Endothelial cell of umbilical vein (primary cell): ENCODE measurements at regions not wholly inside any gene's neighbourhood (a gene's known extent, or its start where the extent isn't known, plus 50 kb on each side); places are given as distances from the start of the nearest gene placed in this dataset.

ENCODE experiments used
- BruUV-seq: library from RNA; stranded (reverse); fragments of 400-500 nt; replicated peaks from 2 replicates; lab custom pipeline; 2021; lab: Mats Ljungman, UMichigan
- CTCF ChIA-PET: fragments of 300-600, 350-600 bp; sonication (Branson Sonifier 250); formaldehyde crosslinking; loops from one replicate; lab custom pipeline; 2021; ENCODE audit warnings: antibody characterized with exemption, inconsistent platforms; lab: Charles Lee
- POLR2A ChIA-PET: fragments of 300-600, 350-600 bp; sonication (Branson Sonifier 250); formaldehyde crosslinking; loops from one replicate; lab custom pipeline; 2021; ENCODE audit warnings: antibody characterized with exemption, inconsistent platforms; lab: Charles Lee
- DNase-seq: peaks from one replicate; pipeline ENCODE4 v3.0.0-alpha.2; 2011; ENCODE audit warnings: low read depth, low spot score
- FAIRE-seq: peaks from 2 replicates; lab custom pipeline; 2011; peaks lifted over from hg19 to GRCh38; lab: Jason Lieb, UNC
- H2AFZ ChIP-seq: 2 replicates; pipeline ENCODE4 v1.6.0; 2012; ENCODE audit warnings: low read depth, low read length, control low read depth, inconsistent platforms
- H3K27ac ChIP-seq: 2 replicates; pipeline ENCODE4 v1.5.1; 2011; ENCODE audit warnings: low read depth, mild to moderate bottlenecking, control low read depth, low read length, moderate library complexity; ENCODE audit not compliant: insufficient read depth
- H3K27me3 ChIP-seq, 2 experiments: 2 replicates each; pipeline versions ENCODE4 v1.6.0 to v1.6.1; 2011; ENCODE audit warnings: low read length in 2 of 2, mixed read lengths in 1 of 2; ENCODE audit not compliant: control insufficient read depth in 2 of 2, insufficient read depth in 2 of 2
- H3K36me3 ChIP-seq, 2 experiments: 2 replicates in 1 of 2; 3 replicates in 1 of 2; pipeline ENCODE4 v1.5.1; 2011; ENCODE audit warnings: low read length in 2 of 2, mild to moderate bottlenecking in 1 of 2, moderate library complexity in 1 of 2; ENCODE audit not compliant: control insufficient read depth in 2 of 2, insufficient read depth in 2 of 2; ENCODE audit errors: extremely low read depth in 1 of 2
- H3K4me1 ChIP-seq: 3 replicates; pipeline ENCODE4 v1.5.1; 2011; ENCODE audit warnings: mild to moderate bottlenecking, low read length; ENCODE audit not compliant: control insufficient read depth, insufficient read depth; ENCODE audit errors: extremely low read depth
- H3K4me2 ChIP-seq: 2 replicates; pipeline ENCODE4 v1.6.1; 2011; ENCODE audit warnings: low read length, control low read depth, mixed read lengths; ENCODE audit not compliant: insufficient read depth
- H3K4me3 ChIP-seq, 3 experiments: fragments of 200-600 bp in 1 of 3; sonication (generic), shearing (Covaris generic) in 1 of 3; replicated peaks in 1 of 3; 2 replicates each; pipeline ENCODE4 v1.5.1; 2011 to 2016; ENCODE audit warnings: control low read depth in 3 of 3, low read length in 3 of 3, mild to moderate bottlenecking in 2 of 3, inconsistent platforms in 1 of 3, low read depth in 1 of 3, moderate library complexity in 1 of 3; ENCODE audit not compliant: insufficient read depth in 1 of 3
- H3K79me2 ChIP-seq: 2 replicates; pipeline ENCODE4 v1.6.0; 2012; ENCODE audit warnings: low read length, inconsistent platforms; ENCODE audit not compliant: control insufficient read depth, insufficient read depth
- H3K9ac ChIP-seq: replicated peaks from 2 replicates; pipeline ENCODE3; 2011; ENCODE audit warnings: low read length, control low read depth; ENCODE audit not compliant: insufficient read depth; ENCODE audit errors: extremely low read depth
- H3K9me1 ChIP-seq: replicated peaks from 3 replicates; pipeline ENCODE4 v1.6.0; 2011; ENCODE audit warnings: mild to moderate bottlenecking, low read length; ENCODE audit not compliant: control insufficient read depth, insufficient read depth; ENCODE audit errors: extremely low read depth
- H3K9me3 ChIP-seq: replicated peaks from 2 replicates; pipeline ENCODE4 v1.5.1; 2012; ENCODE audit warnings: low read length, inconsistent platforms; ENCODE audit not compliant: control insufficient read depth, insufficient read depth
- H4K20me1 ChIP-seq: replicated peaks from 2 replicates; pipeline ENCODE3; 2011; ENCODE audit warnings: mild to moderate bottlenecking, low read length; ENCODE audit not compliant: control insufficient read depth, insufficient read depth; ENCODE audit errors: extremely low read depth
- CTCF ChIP-seq, 2 donors: IDR thresholded peaks; 1 replicate in 1 of 2; 2 replicates in 1 of 2; pipeline ENCODE4 v1.5.1; 2011; ENCODE audit warnings: low read length in 2 of 2, mild to moderate bottlenecking in 2 of 2, moderate library complexity in 2 of 2, control low read depth in 1 of 2, inconsistent platforms in 1 of 2, low read depth in 1 of 2; ENCODE audit not compliant: insufficient read depth in 1 of 2; ENCODE audit errors: extremely low read depth in 1 of 2
- EZH2 ChIP-seq: IDR thresholded peaks from 2 replicates; pipeline ENCODE4 v1.6.1; 2012; ENCODE audit warnings: borderline replicate concordance, low read depth, mild to moderate bottlenecking, moderate library complexity, low read length, inconsistent platforms; ENCODE audit not compliant: severe bottlenecking
- FOS ChIP-seq: IDR thresholded peaks from 2 replicates; pipeline ENCODE4 v1.6.1; 2011; ENCODE audit warnings: mild to moderate bottlenecking, low read length, moderate library complexity, borderline replicate concordance; ENCODE audit not compliant: insufficient read depth
- GATA2 ChIP-seq: IDR thresholded peaks from 2 replicates; pipeline ENCODE4 v1.7.0; 2011; ENCODE audit warnings: low read depth, mild to moderate bottlenecking, moderate library complexity, mixed read lengths, low read length; ENCODE audit not compliant: insufficient read length, insufficient read depth
- JUN ChIP-seq: IDR thresholded peaks from 2 replicates; pipeline ENCODE4 v1.6.1; 2011; ENCODE audit warnings: borderline replicate concordance, low read depth; ENCODE audit not compliant: insufficient read length, insufficient read depth
- MAX ChIP-seq: IDR thresholded peaks from 2 replicates; pipeline ENCODE4 v1.6.1; 2011; ENCODE audit not compliant: insufficient read depth, insufficient read length
- MYC ChIP-seq: IDR thresholded peaks from one replicate; pipeline ENCODE4 v1.6.1; 2011; ENCODE audit warnings: mild to moderate bottlenecking, low read depth, low read length
- POLR2A ChIP-seq: IDR thresholded peaks from 2 replicates; pipeline ENCODE4 v1.6.1; 2012; ENCODE audit warnings: low read depth, mild to moderate bottlenecking, control low read depth, low read length
- POLR2AphosphoS5 ChIP-seq: IDR thresholded peaks from 2 replicates; pipeline ENCODE4 v1.6.1; 2012; ENCODE audit warnings: low read depth, mild to moderate bottlenecking, control low read depth, low read length, moderate library complexity; ENCODE audit not compliant: insufficient read depth
- dilution Hi-C: fragments of 300-500 bp; cut with MboI; formaldehyde crosslinking; loops from one replicate; pipeline ENCODE4 v1.15.0; 2019; ENCODE audit warnings: low sequenced_read_pairs; ENCODE audit not compliant: extremely low pct_ligation_motif_present
- intact Hi-C: fragments of 100-400 bp; cut with micrococcal nuclease; formaldehyde crosslinking; loops from one replicate; pipeline ENCODE4 v1.10.0; 2022

GRCh38 chr3:73765878-73766545 is 141.3 kb upstream of the PDZRN3 start:
- Histone ChIP-seq H4K20me1 (no peaks in the 10 kb centered on the region), H3K4me2 (no peak overlapping the region), H3K27me3 (no peaks in the 10 kb centered on the region), H3K9ac (no peak overlapping the region), H3K27ac (no peak overlapping the region), H3K36me3 (no peaks in the 10 kb centered on the region), H3K4me3 (no peak overlapping the region), H3K9me3 (no peaks in the 10 kb centered on the region), H2AFZ (no peak overlapping the region), H3K4me1 (no peaks in the 10 kb centered on the region), H3K79me2 (no peaks in the 10 kb centered on the region), H3K9me1 (no peaks in the 10 kb centered on the region)
- TF ChIP-seq EZH2 (no peak), MYC (no peak), JUN (no peak), POLR2A (no peak), POLR2AphosphoS5 (no peak), GATA2 (no peak), FOS (no peak), MAX (no peak), CTCF (IDR thresholded peaks at IDR 0.05; ENCODE audit: extremely low read depth in 1 of 2, insufficient read depth in 1 of 2, low read depth in 1 of 2, low read length in 2 of 2) (no peak)
- BruUV-seq: no TSS peak
- DNase-seq (no peak), FAIRE-seq (no peak)
- ChIA-PET CTCF (no interaction called here), POLR2A (no interaction called here)
- intact Hi-C loops: no loop called here
- dilution Hi-C loops: no loop called here
